Gastroesophageal sphincter (tissue), 4 donors: ENCODE measurements at regions not wholly inside any gene's neighbourhood (a gene's known extent, or its start where the extent isn't known, plus 50 kb on each side); places are given as distances from the start of the nearest gene placed in this dataset.
"Not testable (repeated sequence)": the region's sequence is repeated elsewhere in the genome, so short reads cannot be mapped to it uniquely, and the experiment has no call there.

ENCODE experiments used
- ATAC-seq: fragments of 150-250 bp; one replicate; pipeline ENCODE4 v1.9.1; 2016; ENCODE audit warnings: mild to moderate bottlenecking, moderate library complexity
- H3K27ac ChIP-seq, 4 donors: fragments of 200-600 bp; sonication (generic) in 3 of 4; 1 replicate in 3 of 4; 2 replicates in 1 of 4; pipeline ENCODE4 v1.5.1; 2016 to 2019
- H3K27me3 ChIP-seq: fragments of 200-600 bp; sonication (generic); one replicate; pipeline ENCODE4 v1.5.1; 2019
- H3K36me3 ChIP-seq, 2 donors: fragments of 200-600 bp; sonication (generic); one replicate each; pipeline ENCODE4 v1.5.1; 2019; ENCODE audit warnings: control low read depth in 1 of 2
- H3K4me1 ChIP-seq, 3 donors: fragments of 200-600 bp; sonication (generic); 1 replicate in 2 of 3; 2 replicates in 1 of 3; pipeline ENCODE4 v1.5.1; 2016 to 2019; ENCODE audit warnings: control low read depth in 2 of 3
- H3K4me3 ChIP-seq, 2 donors: fragments of 200-600 bp; sonication (generic); one replicate each; pipeline ENCODE4 v1.5.1; 2019; ENCODE audit warnings: mild to moderate bottlenecking in 1 of 2, moderate library complexity in 1 of 2
- H3K9me3 ChIP-seq, 3 donors: fragments of 200-600 bp; sonication (generic); one replicate each; pipeline ENCODE4 v1.5.1; 2017 to 2019; ENCODE audit warnings: control low read depth in 2 of 3
- CTCF ChIP-seq, 4 experiments: fragments of 200-600 bp in 2 of 4; fragments of 450-650 bp in 2 of 4; sonication (generic) in 1 of 4; IDR thresholded peaks; one replicate each; pipeline ENCODE4 v1.5.1; 2017 to 2019; ENCODE audit warnings: antibody characterized with exemption in 4 of 4, mild to moderate bottlenecking in 2 of 4, moderate library complexity in 2 of 4
- EP300 ChIP-seq: sonication (generic); formaldehyde crosslinking; IDR thresholded peaks from one replicate; pipeline ENCODE4 v1.6.1; 2017; ENCODE audit warnings: antibody characterized with exemption, mild to moderate bottlenecking
- POLR2A ChIP-seq, 2 donors: fragments of 450-650 bp; IDR thresholded peaks; one replicate each; pipeline ENCODE4 v1.6.1; 2017; ENCODE audit warnings: antibody characterized with exemption in 2 of 2, mild to moderate bottlenecking in 2 of 2, moderate library complexity in 1 of 2
- POLR2AphosphoS5 ChIP-seq: sonication (generic); formaldehyde crosslinking; IDR thresholded peaks from one replicate; pipeline ENCODE4 v1.6.1; 2017; ENCODE audit warnings: antibody characterized with exemption
- WGBS, 2 donors: methylation state at CpG; one replicate each; pipeline ENCODE4 v1.1.5; 2018; ENCODE audit warnings: low coverage in 1 of 2; 5-methylcytosine and 5-hydroxymethylcytosine counted together

- not testable (repeated sequence) for H3K4me1 ChIP-seq, H3K27me3 ChIP-seq, ATAC-seq, H3K9me3 ChIP-seq, H3K4me3 ChIP-seq, H3K36me3 ChIP-seq, H3K27ac ChIP-seq
- WGBS, 2 donors = 74 to 75% methylated on average over 4 to 6 of the region's 11 CpGs
These were observed 239.2 kb downstream of the GOLGA6L6 start for GRCh38 chr15:20302141-20303069.

- not testable (repeated sequence) for ATAC-seq
- 83 to 93% methylated on average over 2 to 9 of the region's 12 CpGs for WGBS, 2 donors
These were observed 240.0 kb downstream of the GOLGA6L6 start for GRCh38 chr15:20301471-20302081.

GRCh38 chr15:20301041-20301390, 240.6 kb downstream of the GOLGA6L6 start:
- H3K4me3 ChIP-seq, H3K27me3 ChIP-seq, H3K27ac ChIP-seq, H3K4me1 ChIP-seq, H3K9me3 ChIP-seq, ATAC-seq, H3K36me3 ChIP-seq: not testable (repeated sequence)
- WGBS, 2 donors = 100% methylated on average over 3 of the region's 4 CpGs; no CpG with 5 or more reads in 1 of the 2 donors

More at GRCh38 chr15:20301471-20302081, 240.0 kb downstream of the GOLGA6L6 start:
- H3K9me3 ChIP-seq, H3K4me3 ChIP-seq, H3K36me3 ChIP-seq, H3K27ac ChIP-seq, H3K27me3 ChIP-seq, H3K4me1 ChIP-seq: not testable (repeated sequence)

- ATAC-seq, H3K4me3 ChIP-seq, H3K27ac ChIP-seq, H3K36me3 ChIP-seq, H3K27me3 ChIP-seq, H3K4me1 ChIP-seq, H3K9me3 ChIP-seq: not testable (repeated sequence)
- WGBS, 2 donors = 78 to 82% methylated on average over 6 to 10 of the region's 19 CpGs
These were observed 241.1 kb downstream of the GOLGA6L6 start for GRCh38 chr15:20300351-20301040.

GRCh38 chr15:20297603-20298123, 243.9 kb downstream of the GOLGA6L6 start:
- H3K27ac ChIP-seq, H3K36me3 ChIP-seq, H3K4me1 ChIP-seq, H3K4me3 ChIP-seq, ATAC-seq: not testable (repeated sequence)
- WGBS, 2 donors = 54% methylated on average over 2 of the region's 3 CpGs; no CpG with 5 or more reads in 1 of the 2 donors
- peaks cover 10% of the 10 kb centered on the region for H3K27me3 ChIP-seq
- H3K9me3 ChIP-seq = peaks cover 0 to 11% (median 0%) of the 10 kb centered on the region in 3 donors

GRCh38 chr15:20296261-20296660, 245.3 kb downstream of the GOLGA6L6 start:
- not testable (repeated sequence) for H3K36me3 ChIP-seq, H3K4me3 ChIP-seq, ATAC-seq, H3K27ac ChIP-seq, H3K4me1 ChIP-seq
- peaks cover 0 to 11% (median 0%) of the 10 kb centered on the region in 3 donors for H3K9me3 ChIP-seq
- H3K27me3 ChIP-seq = peaks cover 16% of the 10 kb centered on the region
- WGBS, 2 donors = 71 to 78% methylated on average over 5 to 8 of the region's 8 CpGs

- no peak for ATAC-seq
- Histone ChIP-seq H3K27me3 (peaks cover 16% of the 10 kb centered on the region), H3K27ac (no peak overlapping the region), H3K4me1 (no peaks in the 10 kb centered on the region), H3K4me3 (no peak overlapping the region), H3K36me3 (no peaks in the 10 kb centered on the region), H3K9me3 (peaks cover 0 to 11% (median 0%) of the 10 kb centered on the region in 3 donors)
- WGBS, 2 donors = 97% methylated on average over 6 of the region's 43 CpGs; no CpG with 5 or more reads in 1 of the 2 donors
- TF ChIP-seq CTCF (IDR thresholded peaks at IDR 0.05) = no peak
- no peak for TF ChIP-seq POLR2A (IDR thresholded peaks at IDR 0.05)
- no peak for TF ChIP-seq EP300
- TF ChIP-seq POLR2AphosphoS5 = no peak
These were observed 246.3 kb downstream of the GOLGA6L6 start for GRCh38 chr15:20295238-20295811.
